ENCODE measurements at regions not wholly inside any gene's neighbourhood (a gene's known extent, or its start where the extent isn't known, plus 50 kb on each side); places are given as distances from the start of the nearest gene placed in this dataset.

- TF ChIP-seq GABPA (IDR thresholded peaks at IDR 0.05; ENCODE audit: low read depth): no peak
- no peak for TF ChIP-seq EZH2phosphoT487 (IDR thresholded peaks at IDR 0.05; ENCODE audit: borderline replicate concordance, low read depth)
- no peak for TF ChIP-seq EP300 (IDR thresholded peaks at IDR 0.05; ENCODE audit: borderline replicate concordance in 1 of 2, low read depth in 1 of 2, low read length in 1 of 2)
- no peak for TF ChIP-seq CTCF (IDR thresholded peaks at IDR 0.05)
- no peak for TF ChIP-seq YY1 (IDR thresholded peaks at IDR 0.05; ENCODE audit: low read depth)
- TF ChIP-seq RFX5 (IDR thresholded peaks at IDR 0.05; ENCODE audit: low read length): no peak
- no peak for TF ChIP-seq TAF1 (IDR thresholded peaks at IDR 0.05; ENCODE audit: borderline replicate concordance, low read depth, low read length)
- no peak for TF ChIP-seq POLR2AphosphoS5 (IDR thresholded peaks at IDR 0.05; ENCODE audit: low read depth, low read length)
- no peak for TF ChIP-seq RCOR1 (IDR thresholded peaks at IDR 0.05; ENCODE audit: low read length)
- peak; percentile 40 for TF ChIP-seq JUND (IDR thresholded peaks at IDR 0.05)
- no peak for TF ChIP-seq FOXJ3 (CRISPR knock-in tag; IDR thresholded peaks at IDR 0.05)
- no peak for TF ChIP-seq ZBTB33 (IDR thresholded peaks at IDR 0.05; ENCODE audit: borderline replicate concordance, low read depth)
Measured at GRCh38 chr3:72448858-72449257, 399.4 kb downstream of the SHQ1 start.
